ENCODE measurements at regions not wholly inside any gene's neighbourhood (a gene's known extent, or its start where the extent isn't known, plus 50 kb on each side); places are given as distances from the start of the nearest gene placed in this dataset.

- no peak for DNase-seq
- POLR2A ChIA-PET, result no interaction called here
- Histone ChIP-seq H3K36me3 (replicated peaks in 1 of 2; ENCODE audit: control insufficient read depth in 1 of 2, insufficient read depth in 2 of 2, low read length in 1 of 2) (no peaks in the 10 kb centered on the region), H3K4me2 (no peak overlapping the region), H4K20me1 (ENCODE audit: insufficient read depth) (no peaks in the 10 kb centered on the region), H3K9me2 (no peaks in the 10 kb centered on the region), H3K9me3 (no peaks in the 10 kb centered on the region), H3K4me1 (ENCODE audit: control insufficient read depth in 1 of 2, insufficient read depth in 2 of 2, low read depth in 1 of 2, low read length in 1 of 2) (peaks cover 4 to 5% of the 10 kb centered on the region in 2 experiments; a peak in 3 of 4 replicates), H3F3A (replicated peaks; ENCODE audit: insufficient read depth) (peaks cover 7% of the 10 kb centered on the region), H3K4me3 (ENCODE audit: low read depth in 2 of 2, low read length in 1 of 2) (no peak overlapping the region), H2AFZ (ENCODE audit: low read depth) (no peak overlapping the region), H3K79me2 (ENCODE audit: insufficient read depth) (no peaks in the 10 kb centered on the region), H3K27ac (ENCODE audit: low read depth in 2 of 2, low read length in 1 of 2) (no peak overlapping the region), H3K27me3 (ENCODE audit: insufficient read depth) (no peaks in the 10 kb centered on the region), H3K9ac (no peak overlapping the region)
- WGBS (ENCODE audit: low lambda C conversion rate), result 94% methylated on average over 1 of the region's 1 CpG
- TF ChIP-seq, protein P1, sequence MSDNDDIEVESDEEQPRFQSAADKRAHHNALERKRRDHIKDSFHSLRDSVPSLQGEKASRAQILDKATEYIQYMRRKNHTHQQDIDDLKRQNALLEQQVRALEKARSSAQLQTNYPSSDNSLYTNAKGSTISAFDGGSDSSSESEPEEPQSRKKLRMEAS (IDR thresholded peaks at IDR 0.05; ENCODE audit: low read depth), result no peak
- TF ChIP-seq EZH2phosphoT487 (IDR thresholded peaks at IDR 0.05; ENCODE audit: borderline replicate concordance, low read depth), result no peak
- no peak for TF ChIP-seq ZBTB33 (IDR thresholded peaks at IDR 0.05; ENCODE audit: borderline replicate concordance, low read depth)
- no peak for TF ChIP-seq NFIC (IDR thresholded peaks at IDR 0.05; ENCODE audit: borderline replicate concordance)
- CTCF ChIA-PET, result interaction anchor here (0.8 to 2.2 kb wide), 4 partner anchors 17 to 167 kb away, joined by 3 to 8 read pairs (median 3); no protein-coding TSS in a partner anchor
These were observed 50.9 kb upstream of the MITF start for GRCh38 chr3:69688400-69688799.

DNA sequence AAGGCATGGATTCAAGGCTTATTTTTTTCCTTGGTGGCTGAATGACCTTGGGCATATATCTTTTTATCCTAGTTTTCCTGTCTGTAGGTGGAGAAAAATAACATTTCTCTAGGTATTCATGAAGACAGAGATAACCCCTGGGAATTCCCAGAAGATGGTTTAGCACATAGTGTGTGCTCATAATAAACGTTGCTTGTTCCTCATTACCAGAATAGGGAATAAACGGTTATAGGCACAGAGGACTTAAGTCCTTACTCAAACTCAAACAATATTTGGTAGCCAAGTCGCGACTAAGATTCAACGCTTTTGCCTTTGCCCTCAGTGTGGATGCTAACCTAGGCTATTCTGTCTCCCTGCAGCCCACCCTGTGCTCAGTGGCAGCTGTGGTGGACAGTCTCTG is 51.6 kb upstream of the MITF start:
- ChIA-PET POLR2A (no interaction called here), CTCF (interaction anchor here (1.4 to 2.2 kb wide), 2 partner anchors 16 to 105 kb away, joined by 3 to 8 read pairs; no protein-coding TSS in a partner anchor)
- Histone ChIP-seq H3K4me1 (ENCODE audit: control insufficient read depth in 1 of 2, insufficient read depth in 2 of 2, low read depth in 1 of 2, low read length in 1 of 2) (peaks cover 4 to 9% of the 10 kb centered on the region in 2 experiments; a peak in 3 of 4 replicates), H3K36me3 (replicated peaks in 1 of 2; ENCODE audit: control insufficient read depth in 1 of 2, insufficient read depth in 2 of 2, low read length in 1 of 2) (no peaks in the 10 kb centered on the region), H3K27me3 (ENCODE audit: insufficient read depth) (no peaks in the 10 kb centered on the region), H2AFZ (ENCODE audit: low read depth) (no peak overlapping the region), H4K20me1 (ENCODE audit: insufficient read depth) (no peaks in the 10 kb centered on the region), H3K9me2 (no peaks in the 10 kb centered on the region), H3K27ac (ENCODE audit: low read depth in 2 of 2, low read length in 1 of 2) (peak overlapping the region in 1 of 2 experiments; percentile 37; a peak in 2 of 4 replicates), H3K9me3 (no peaks in the 10 kb centered on the region), H3K79me2 (ENCODE audit: insufficient read depth) (no peaks in the 10 kb centered on the region), H3K4me3 (ENCODE audit: low read depth in 2 of 2, low read length in 1 of 2) (no peak overlapping the region), H3K4me2 (no peak overlapping the region), H3K9ac (no peak overlapping the region), H3F3A (replicated peaks; ENCODE audit: insufficient read depth) (peaks cover 10% of the 10 kb centered on the region)
- DNase-seq, result no peak
- 96% methylated on average over 5 of the region's 5 CpGs for WGBS (ENCODE audit: low lambda C conversion rate)
- TF ChIP-seq TCF12 (IDR thresholded peaks at IDR 0.05) (no peak), JUND (IDR thresholded peaks at IDR 0.05) (no peak), USF2 (IDR thresholded peaks at IDR 0.05; ENCODE audit: borderline replicate concordance, low read depth, low read length) (no peak), SMC3 (IDR thresholded peaks at IDR 0.05; ENCODE audit: low read depth, low read length) (no peak), USF1 (IDR thresholded peaks at IDR 0.05; ENCODE audit: borderline replicate concordance, low read depth) (no peak), YY1 (IDR thresholded peaks at IDR 0.05; ENCODE audit: low read depth) (no peak)
- TF ChIP-seq, protein P1 (IDR thresholded peaks at IDR 0.05; ENCODE audit: low read depth), result no peak

Measured in SK-N-SH (cell line).